Activated naive CD8-positive, alpha-beta T cell treated with anti-CD3 and anti-CD28 coated beads, Interleukin-2, amount 50 U/mL, for 24 hours (primary cell): ENCODE measurements at regions not wholly inside any gene's neighbourhood (a gene's known extent, or its start where the extent isn't known, plus 50 kb on each side); places are given as distances from the start of the nearest gene placed in this dataset.

ENCODE experiments used
- ATAC-seq: fragments of 150-1000 bp; cut with Tn5 transposase; one replicate; pipeline ENCODE4 v1.10.0; 2021
- DNase-seq: peaks from one replicate; pipeline ENCODE4 v3.0.0; 2021
- H3K27ac Mint-ChIP-seq: one replicate; pipeline ENCODE4 v1.8.0; 2021; ENCODE audit warnings: mild to moderate bottlenecking, mixed read lengths
- H3K27me3 Mint-ChIP-seq: one replicate; pipeline ENCODE4 v1.8.0; 2021; ENCODE audit warnings: mixed read lengths
- H3K36me3 Mint-ChIP-seq: one replicate; pipeline ENCODE4 v1.8.0; 2021; ENCODE audit warnings: low read depth, mixed read lengths
- H3K4me1 Mint-ChIP-seq: one replicate; pipeline ENCODE4 v1.8.0; 2021; ENCODE audit warnings: mixed read lengths
- H3K4me3 Mint-ChIP-seq: one replicate; pipeline ENCODE4 v1.8.0; 2021; ENCODE audit warnings: mild to moderate bottlenecking, moderate library complexity, mixed read lengths
- H3K9me3 Mint-ChIP-seq: one replicate; pipeline ENCODE4 v1.8.0; 2021; ENCODE audit warnings: mixed read lengths

DNA sequence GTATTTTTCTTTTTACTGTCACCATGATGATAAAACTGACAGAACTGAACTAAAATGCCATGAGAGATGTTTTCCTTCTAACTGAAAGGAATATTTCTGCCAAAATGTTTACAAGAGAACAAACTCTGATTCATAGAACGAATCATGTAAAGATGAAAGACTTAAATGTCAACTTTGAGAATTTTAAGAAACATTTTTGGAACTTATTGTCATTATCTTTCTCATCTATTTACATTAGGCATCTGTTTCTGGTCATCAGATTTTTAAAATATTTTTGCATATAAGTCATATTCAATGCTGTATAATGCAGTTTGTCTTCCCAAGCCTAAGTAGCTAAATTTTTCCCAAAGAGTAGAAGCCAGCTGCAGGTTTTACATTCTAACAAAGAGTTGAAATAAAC is 358.5 kb downstream of the TFEC start:
- H3K36me3 Mint-ChIP-seq = no peaks in the 10 kb centered on the region
- no peaks in the 10 kb centered on the region for H3K9me3 Mint-ChIP-seq
- H3K4me1 Mint-ChIP-seq = no peaks in the 10 kb centered on the region
- ATAC-seq (no peak), DNase-seq (no peak)
- no peak overlapping the region for H3K27ac Mint-ChIP-seq
- no peaks in the 10 kb centered on the region for H3K27me3 Mint-ChIP-seq
- no peak overlapping the region for H3K4me3 Mint-ChIP-seq

DNA sequence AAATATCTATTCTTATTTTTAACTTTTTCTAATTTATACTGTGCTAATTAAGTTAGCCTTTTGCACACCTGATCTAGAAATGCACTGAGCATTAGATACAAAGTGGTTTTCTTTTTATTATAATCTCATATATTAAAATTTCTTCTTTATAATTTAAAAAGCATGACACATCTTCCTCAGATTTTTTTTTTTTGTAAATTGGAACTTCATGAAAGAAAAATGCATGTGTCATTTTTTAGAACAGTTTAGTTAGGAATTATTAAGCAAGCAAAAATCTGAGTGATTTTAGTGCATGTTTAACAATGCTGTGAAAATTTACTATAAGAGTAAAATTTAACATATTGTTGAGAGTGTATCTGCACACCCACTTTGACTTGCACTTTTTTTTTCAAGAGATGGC is 367.9 kb downstream of the TFEC start:
- H3K27ac Mint-ChIP-seq = no peak overlapping the region
- no peak overlapping the region for H3K4me3 Mint-ChIP-seq
- DNase-seq = no peak
- no peaks in the 10 kb centered on the region for H3K36me3 Mint-ChIP-seq
- ATAC-seq = no peak
- H3K27me3 Mint-ChIP-seq = no peaks in the 10 kb centered on the region
- no peaks in the 10 kb centered on the region for H3K9me3 Mint-ChIP-seq
- H3K4me1 Mint-ChIP-seq = no peaks in the 10 kb centered on the region

DNA sequence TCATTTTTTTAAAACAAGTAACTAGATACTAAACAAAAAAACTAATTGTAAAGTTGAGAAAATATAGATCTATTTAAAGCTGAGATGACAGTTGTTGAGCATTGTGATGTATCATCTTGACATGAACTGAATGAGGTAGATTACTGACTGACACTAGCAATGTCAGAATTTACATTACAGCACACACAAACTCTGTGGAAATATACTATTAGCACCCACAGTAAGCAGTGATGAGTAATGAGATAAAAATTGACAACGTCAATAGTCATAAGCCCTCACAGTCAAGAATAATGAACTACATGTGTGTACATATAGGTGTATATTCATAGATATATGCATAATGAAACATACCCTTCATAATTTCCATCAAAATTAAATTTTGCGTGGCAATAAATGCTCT is 368.4 kb downstream of the TFEC start:
- H3K4me3 Mint-ChIP-seq = no peak overlapping the region
- no peak for ATAC-seq
- no peak overlapping the region for H3K27ac Mint-ChIP-seq
- no peak for DNase-seq
- no peaks in the 10 kb centered on the region for H3K4me1 Mint-ChIP-seq
- H3K9me3 Mint-ChIP-seq = no peaks in the 10 kb centered on the region
- H3K36me3 Mint-ChIP-seq = no peaks in the 10 kb centered on the region
- no peaks in the 10 kb centered on the region for H3K27me3 Mint-ChIP-seq

DNA sequence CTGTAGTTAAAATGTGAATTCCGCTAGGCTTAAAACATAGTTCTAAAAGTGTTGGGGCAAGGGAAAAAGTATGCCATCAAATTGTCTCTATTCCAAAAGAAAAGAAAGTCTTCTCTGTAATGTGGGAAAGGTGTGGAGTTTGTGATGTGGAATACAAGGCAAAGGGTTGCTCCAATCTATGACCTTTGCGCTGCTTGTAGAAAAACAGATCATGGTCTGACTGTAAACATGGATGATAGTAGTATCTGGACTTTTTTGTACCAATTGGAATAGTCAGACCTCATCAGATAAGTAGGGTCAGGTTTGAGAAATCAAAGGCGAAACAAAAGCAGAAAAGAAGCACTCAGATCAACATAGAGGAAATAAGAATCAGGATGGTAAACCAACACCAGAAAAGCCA is 372.3 kb downstream of the TFEC start:
- no peak overlapping the region for H3K4me3 Mint-ChIP-seq
- no peak overlapping the region for H3K27ac Mint-ChIP-seq
- H3K36me3 Mint-ChIP-seq = no peaks in the 10 kb centered on the region
- no peaks in the 10 kb centered on the region for H3K9me3 Mint-ChIP-seq
- ATAC-seq = no peak
- no peak for DNase-seq
- no peaks in the 10 kb centered on the region for H3K27me3 Mint-ChIP-seq
- no peaks in the 10 kb centered on the region for H3K4me1 Mint-ChIP-seq

DNA sequence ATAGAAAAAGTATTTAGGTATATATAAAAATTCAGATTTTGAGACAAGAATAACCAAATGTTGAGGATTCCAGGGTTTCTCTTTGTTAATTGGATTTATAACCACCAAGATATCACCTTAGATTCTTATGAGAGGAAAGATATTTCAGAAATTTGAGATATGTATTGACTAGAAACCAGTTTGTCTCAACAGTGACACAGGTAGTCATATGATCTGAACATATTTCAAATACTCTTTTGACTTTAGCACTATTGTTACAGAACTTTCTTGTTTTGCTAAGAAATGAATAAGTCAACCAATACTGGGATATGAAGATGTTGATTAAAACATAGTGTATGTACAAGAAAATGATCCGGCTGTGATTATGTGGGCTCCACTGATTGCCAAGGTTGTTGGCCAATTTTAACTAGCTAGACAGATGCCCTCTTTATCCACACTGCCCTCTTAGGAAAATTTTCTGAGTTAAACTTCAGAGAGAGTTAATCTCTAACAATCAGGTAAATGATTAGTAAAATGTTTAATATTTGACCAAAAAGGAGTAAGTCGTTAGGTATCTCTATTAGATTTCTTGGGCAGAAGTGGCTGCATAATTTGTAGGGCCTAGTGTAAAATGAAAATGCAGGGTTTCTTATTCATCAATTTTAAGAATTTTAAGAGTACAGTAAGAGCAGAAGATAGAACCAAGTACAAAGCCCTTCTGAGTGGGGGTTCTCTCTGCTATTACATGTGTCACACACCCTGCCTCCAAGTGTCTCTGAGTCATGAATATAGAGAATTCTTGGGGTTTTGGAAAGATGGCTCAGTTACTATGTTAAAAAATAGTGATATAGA is 376.0 kb downstream of the TFEC start:
- Mint-ChIP-seq H3K27ac (no peak overlapping the region), H3K9me3 (peaks cover 4% of the 10 kb centered on the region), H3K36me3 (no peaks in the 10 kb centered on the region), H3K4me3 (no peak overlapping the region), H3K27me3 (no peaks in the 10 kb centered on the region), H3K4me1 (no peaks in the 10 kb centered on the region)
- no peak for DNase-seq
- no peak for ATAC-seq

DNA sequence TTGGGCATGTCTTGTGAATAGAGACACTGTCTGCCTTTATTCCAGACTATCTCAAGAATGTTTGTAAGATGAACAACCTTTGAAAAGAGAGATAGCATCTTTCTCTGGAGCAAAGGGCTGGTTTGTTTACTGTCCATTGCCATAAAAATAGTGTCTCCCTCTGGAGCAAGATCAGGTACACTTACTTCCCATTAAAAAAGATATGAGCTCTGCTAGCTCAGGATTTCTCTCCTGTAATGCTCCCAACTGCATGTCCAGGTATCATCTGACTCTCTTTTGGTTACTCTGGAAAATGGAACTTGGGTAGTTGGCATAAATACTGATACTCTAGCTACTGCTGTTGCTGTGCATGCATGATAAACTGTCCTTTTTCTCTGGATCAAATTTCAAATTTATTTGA is 381.1 kb downstream of the TFEC start:
- Mint-ChIP-seq H3K9me3 (peaks cover 4% of the 10 kb centered on the region), H3K4me3 (no peak overlapping the region), H3K36me3 (no peaks in the 10 kb centered on the region), H3K27ac (no peak overlapping the region), H3K27me3 (no peaks in the 10 kb centered on the region), H3K4me1 (no peaks in the 10 kb centered on the region)
- DNase-seq = no peak
- ATAC-seq = no peak

DNA sequence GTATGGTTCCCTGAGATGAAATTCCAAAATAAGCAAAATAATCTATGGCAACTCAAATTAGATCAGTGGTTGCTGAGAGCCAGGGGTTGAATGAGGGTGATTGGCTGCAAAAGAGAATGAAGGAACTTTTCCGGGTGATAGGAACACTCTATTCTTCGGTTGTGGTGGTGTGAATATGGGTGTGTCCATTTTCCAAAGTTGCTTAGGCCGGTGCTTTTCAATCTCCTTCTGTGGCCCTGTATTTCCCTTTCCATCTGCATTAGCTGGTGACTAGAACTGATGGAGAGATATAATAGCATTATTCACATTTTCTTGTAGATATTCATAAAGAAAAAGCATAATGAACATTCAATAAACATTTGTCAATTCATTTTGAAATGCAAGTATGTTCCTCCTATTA is 382.9 kb downstream of the TFEC start:
- DNase-seq (no peak), ATAC-seq (no peak)
- Mint-ChIP-seq H3K9me3 (peaks cover 4% of the 10 kb centered on the region), H3K27me3 (no peaks in the 10 kb centered on the region), H3K4me3 (no peak overlapping the region), H3K36me3 (no peaks in the 10 kb centered on the region), H3K27ac (no peak overlapping the region), H3K4me1 (no peaks in the 10 kb centered on the region)

DNA sequence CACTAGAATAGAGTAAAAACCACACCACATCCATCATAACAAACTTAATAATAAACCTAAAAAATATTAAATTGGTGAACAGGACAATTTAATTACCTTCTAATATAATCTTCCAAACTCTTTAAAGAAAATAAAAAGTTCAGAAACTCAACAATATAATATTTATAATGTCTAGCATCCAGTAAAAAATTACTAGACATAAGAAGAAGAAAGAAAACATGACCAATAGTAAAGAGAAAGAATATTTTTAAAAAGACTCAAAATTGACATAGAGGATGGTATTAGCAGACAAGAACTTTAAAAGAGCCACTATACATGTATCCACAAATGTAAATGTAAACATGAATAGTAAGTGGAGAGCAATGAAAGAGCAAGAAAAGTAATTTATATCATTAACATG is 388.4 kb downstream of the TFEC start:
- DNase-seq (no peak), ATAC-seq (no peak)
- Mint-ChIP-seq H3K9me3 (peaks cover 9% of the 10 kb centered on the region), H3K4me3 (no peak overlapping the region), H3K36me3 (no peaks in the 10 kb centered on the region), H3K27me3 (no peaks in the 10 kb centered on the region), H3K27ac (no peak overlapping the region), H3K4me1 (no peaks in the 10 kb centered on the region)

DNA sequence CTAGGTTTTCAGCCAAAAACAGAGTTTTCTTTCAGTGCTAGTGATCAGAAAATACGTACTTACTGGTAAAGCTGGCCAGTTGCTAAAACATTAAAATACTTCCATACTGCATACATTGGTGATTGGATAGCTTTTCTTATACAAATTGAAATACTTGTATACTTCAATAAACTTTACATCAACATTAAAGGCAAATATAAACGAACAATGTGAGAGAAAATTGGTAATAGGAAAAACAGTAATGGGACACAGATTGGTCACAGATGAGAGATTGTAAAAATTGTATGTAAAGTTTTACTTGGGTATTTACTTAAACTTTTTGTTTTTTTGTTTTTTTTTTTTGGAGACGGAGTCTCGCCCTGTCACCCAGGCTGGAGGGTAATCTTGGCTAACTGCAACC is 391.7 kb downstream of the TFEC start:
- H3K27me3 Mint-ChIP-seq = no peaks in the 10 kb centered on the region
- peaks cover 9% of the 10 kb centered on the region for H3K9me3 Mint-ChIP-seq
- DNase-seq = no peak
- ATAC-seq = no peak
- no peak overlapping the region for H3K27ac Mint-ChIP-seq
- H3K4me1 Mint-ChIP-seq = no peaks in the 10 kb centered on the region
- no peak overlapping the region for H3K4me3 Mint-ChIP-seq
- H3K36me3 Mint-ChIP-seq = no peaks in the 10 kb centered on the region

DNA sequence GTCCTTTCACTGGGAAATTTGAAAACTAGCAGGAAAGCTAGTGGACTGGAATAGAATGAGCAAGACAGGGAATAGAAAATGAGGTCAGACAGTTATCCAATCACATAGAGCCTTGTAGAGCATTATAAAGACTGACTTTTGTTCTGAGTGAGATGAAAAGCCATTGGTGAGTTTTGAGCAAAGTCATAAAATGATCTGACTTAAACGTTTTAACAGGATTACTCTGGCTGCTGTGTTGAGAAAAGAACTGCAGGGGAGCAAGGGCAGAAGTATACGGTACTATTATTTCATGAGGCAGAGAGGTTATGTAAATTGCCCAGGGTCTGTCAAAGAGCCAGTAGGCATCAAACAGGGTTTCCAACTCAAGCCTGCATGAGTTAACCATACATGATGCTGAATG is 393.4 kb downstream of the TFEC start:
- H3K27me3 Mint-ChIP-seq = no peaks in the 10 kb centered on the region
- no peaks in the 10 kb centered on the region for H3K36me3 Mint-ChIP-seq
- peaks cover 9% of the 10 kb centered on the region for H3K9me3 Mint-ChIP-seq
- no peaks in the 10 kb centered on the region for H3K4me1 Mint-ChIP-seq
- no peak for ATAC-seq
- no peak for DNase-seq
- no peak overlapping the region for H3K4me3 Mint-ChIP-seq
- H3K27ac Mint-ChIP-seq = no peak overlapping the region

DNA sequence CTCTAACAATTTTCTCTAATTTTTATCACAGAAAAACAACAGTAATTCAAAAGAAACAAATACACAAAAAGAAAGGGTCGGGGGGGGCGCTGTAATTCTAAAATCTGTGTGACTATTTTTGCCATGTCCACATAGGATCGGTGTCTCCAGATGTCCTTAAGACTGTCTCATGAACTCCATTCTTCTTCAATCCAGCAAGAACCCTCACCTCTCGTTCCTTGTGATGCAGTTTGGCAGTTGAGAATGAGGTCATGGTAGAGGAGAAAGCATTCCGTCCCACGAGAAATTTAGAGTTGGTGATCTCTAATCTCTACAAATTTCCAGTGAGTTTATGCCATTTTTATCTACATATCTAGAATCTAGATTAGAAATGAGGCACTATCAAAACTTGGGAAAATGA is 394.7 kb downstream of the TFEC start:
- H3K27ac Mint-ChIP-seq = no peak overlapping the region
- DNase-seq = no peak
- H3K4me1 Mint-ChIP-seq = no peaks in the 10 kb centered on the region
- H3K36me3 Mint-ChIP-seq = no peaks in the 10 kb centered on the region
- peaks cover 3% of the 10 kb centered on the region for H3K9me3 Mint-ChIP-seq
- ATAC-seq = no peak
- no peak overlapping the region for H3K4me3 Mint-ChIP-seq
- no peaks in the 10 kb centered on the region for H3K27me3 Mint-ChIP-seq

DNA sequence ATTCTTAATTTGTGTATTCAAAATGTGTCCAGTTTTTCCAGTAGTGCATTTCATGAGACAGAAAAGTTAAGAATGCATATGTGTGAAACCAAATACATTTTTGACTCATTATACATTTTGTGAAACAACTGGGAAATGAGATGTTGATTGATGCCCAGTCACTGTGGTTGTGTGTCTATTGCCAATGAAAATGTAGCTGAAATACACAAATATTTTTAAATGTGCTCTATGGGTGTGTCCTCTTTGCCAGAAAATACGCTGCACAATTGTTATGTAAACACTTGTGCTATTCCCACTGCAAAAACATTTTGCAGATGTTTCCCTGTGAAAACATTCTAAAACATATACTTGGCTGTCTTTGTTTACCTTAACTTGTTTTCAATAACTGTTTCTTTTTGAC is 395.2 kb downstream of the TFEC start:
- Mint-ChIP-seq H3K27me3 (no peaks in the 10 kb centered on the region), H3K4me3 (no peak overlapping the region), H3K4me1 (no peaks in the 10 kb centered on the region), H3K27ac (no peak overlapping the region), H3K36me3 (no peaks in the 10 kb centered on the region), H3K9me3 (peaks cover 3% of the 10 kb centered on the region)
- ATAC-seq = no peak
- DNase-seq = no peak

DNA sequence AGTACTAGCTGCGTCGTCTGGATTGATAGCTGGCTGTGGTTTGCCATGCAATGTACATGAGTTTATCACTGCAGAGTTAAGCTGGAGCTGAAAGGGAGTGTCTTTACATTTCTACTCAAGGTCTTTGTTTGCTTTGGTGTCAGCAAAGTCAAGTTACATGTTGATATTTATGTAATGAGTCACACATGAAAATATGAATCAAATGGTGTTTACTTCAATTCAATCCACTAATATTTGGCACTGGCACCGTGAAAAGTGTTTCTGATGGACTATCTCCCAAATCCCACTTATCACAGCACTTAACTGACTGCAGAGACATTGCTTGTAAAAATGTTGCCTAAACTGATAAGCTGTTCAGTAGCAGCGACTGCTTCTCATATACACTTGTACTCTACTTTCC is 395.9 kb downstream of the TFEC start:
- H3K9me3 Mint-ChIP-seq = no peaks in the 10 kb centered on the region

DNA sequence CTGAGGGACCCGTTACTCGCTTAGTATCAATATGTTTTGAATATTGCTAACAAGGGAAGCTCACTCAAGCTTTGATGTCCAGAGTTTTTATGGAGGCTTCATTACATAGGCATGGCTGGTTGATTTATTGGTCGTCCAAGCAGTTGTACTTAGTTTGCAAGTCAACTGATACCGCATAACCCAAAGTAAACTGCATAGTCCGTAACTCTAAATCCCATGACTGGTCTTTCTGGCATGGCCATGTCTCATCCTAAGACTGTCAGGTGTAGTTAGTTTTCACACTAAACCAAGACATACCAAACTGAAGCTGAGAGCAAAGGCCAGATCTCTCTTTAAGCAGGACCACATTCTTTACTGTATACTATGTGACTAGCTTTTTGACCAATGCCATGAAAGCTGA is 397.9 kb downstream of the TFEC start:
- H3K27me3 Mint-ChIP-seq = no peaks in the 10 kb centered on the region
- no peaks in the 10 kb centered on the region for H3K9me3 Mint-ChIP-seq
- DNase-seq (no peak), ATAC-seq (no peak)
- no peak overlapping the region for H3K4me3 Mint-ChIP-seq
- no peak overlapping the region for H3K27ac Mint-ChIP-seq
- no peaks in the 10 kb centered on the region for H3K36me3 Mint-ChIP-seq
- H3K4me1 Mint-ChIP-seq = no peaks in the 10 kb centered on the region

More for the DNA sequence above, 395.9 kb downstream of the TFEC start:
- no peak overlapping the region for H3K27ac Mint-ChIP-seq
- H3K4me3 Mint-ChIP-seq = no peak overlapping the region
- ATAC-seq (no peak), DNase-seq (no peak)
- H3K4me1 Mint-ChIP-seq = no peaks in the 10 kb centered on the region
- no peaks in the 10 kb centered on the region for H3K27me3 Mint-ChIP-seq
- H3K36me3 Mint-ChIP-seq = no peaks in the 10 kb centered on the region

DNA sequence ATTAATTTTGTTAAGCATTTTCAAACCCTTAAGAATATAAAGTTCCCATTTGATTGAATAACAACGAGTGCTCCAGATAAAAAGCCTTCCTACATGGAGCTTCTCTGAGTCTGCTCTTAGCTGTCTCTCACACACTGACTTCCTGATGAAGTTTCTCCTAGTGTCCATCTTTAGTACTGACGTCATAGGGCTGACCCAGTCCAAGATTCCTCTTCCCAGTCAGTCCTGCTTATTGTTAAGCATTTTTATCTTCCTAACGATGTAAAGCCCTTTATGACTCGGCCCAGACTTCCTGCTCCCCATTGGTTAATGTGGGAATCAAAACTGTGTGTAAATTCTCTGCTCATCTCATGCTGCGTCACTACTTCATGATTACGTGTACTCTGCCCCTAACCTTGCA is 398.8 kb downstream of the TFEC start:
- DNase-seq (no peak), ATAC-seq (no peak)
- Mint-ChIP-seq H3K4me3 (no peak overlapping the region), H3K4me1 (no peaks in the 10 kb centered on the region), H3K27me3 (no peaks in the 10 kb centered on the region), H3K27ac (no peak overlapping the region), H3K36me3 (no peaks in the 10 kb centered on the region), H3K9me3 (no peaks in the 10 kb centered on the region)

DNA sequence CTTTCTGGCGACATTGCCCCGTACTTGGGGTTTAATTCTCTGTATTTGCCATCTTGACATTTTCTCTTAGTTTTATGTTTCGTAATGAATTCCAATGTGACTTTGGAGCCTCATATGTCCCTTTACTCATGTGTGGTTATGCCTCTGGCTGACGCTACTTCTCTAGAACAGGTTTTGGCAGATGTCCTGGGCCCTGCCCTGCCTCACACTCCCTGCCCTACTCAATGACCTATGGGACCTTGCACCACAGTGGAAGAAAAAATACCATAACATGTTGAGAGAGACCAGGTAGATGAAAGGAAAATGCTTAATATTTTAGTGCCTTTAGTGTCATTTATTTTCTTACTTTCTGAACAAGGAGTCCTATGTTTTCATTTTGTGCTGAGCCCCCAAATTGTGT is 400.5 kb downstream of the TFEC start:
- no peaks in the 10 kb centered on the region for H3K36me3 Mint-ChIP-seq
- DNase-seq = no peak
- ATAC-seq = no peak
- H3K9me3 Mint-ChIP-seq = no peaks in the 10 kb centered on the region
- no peaks in the 10 kb centered on the region for H3K4me1 Mint-ChIP-seq
- H3K27ac Mint-ChIP-seq = no peak overlapping the region
- H3K27me3 Mint-ChIP-seq = no peaks in the 10 kb centered on the region
- no peak overlapping the region for H3K4me3 Mint-ChIP-seq
